ENCODE measurements at regions not wholly inside any gene's neighbourhood (a gene's known extent, or its start where the extent isn't known, plus 50 kb on each side); places are given as distances from the start of the nearest gene placed in this dataset.
A peak's percentile ranks its signal among the peaks of the same experiment; 100 is the strongest.

GRCh38 chr10:5311617-5312016, 53.1 kb upstream of the UCN3 start:
- DNase-seq, result no peak

GRCh38 chr10:5314840-5315239, 49.9 kb upstream of the UCN3 start:
- DNase-seq, result peak; percentile 1

Data from NCI-H2171 treated with DMSO at 0.1 percent for 48 hours (cell line).